ENCODE measurements at regions not wholly inside any gene's neighbourhood (a gene's known extent, or its start where the extent isn't known, plus 50 kb on each side); places are given as distances from the start of the nearest gene placed in this dataset.

DNA sequence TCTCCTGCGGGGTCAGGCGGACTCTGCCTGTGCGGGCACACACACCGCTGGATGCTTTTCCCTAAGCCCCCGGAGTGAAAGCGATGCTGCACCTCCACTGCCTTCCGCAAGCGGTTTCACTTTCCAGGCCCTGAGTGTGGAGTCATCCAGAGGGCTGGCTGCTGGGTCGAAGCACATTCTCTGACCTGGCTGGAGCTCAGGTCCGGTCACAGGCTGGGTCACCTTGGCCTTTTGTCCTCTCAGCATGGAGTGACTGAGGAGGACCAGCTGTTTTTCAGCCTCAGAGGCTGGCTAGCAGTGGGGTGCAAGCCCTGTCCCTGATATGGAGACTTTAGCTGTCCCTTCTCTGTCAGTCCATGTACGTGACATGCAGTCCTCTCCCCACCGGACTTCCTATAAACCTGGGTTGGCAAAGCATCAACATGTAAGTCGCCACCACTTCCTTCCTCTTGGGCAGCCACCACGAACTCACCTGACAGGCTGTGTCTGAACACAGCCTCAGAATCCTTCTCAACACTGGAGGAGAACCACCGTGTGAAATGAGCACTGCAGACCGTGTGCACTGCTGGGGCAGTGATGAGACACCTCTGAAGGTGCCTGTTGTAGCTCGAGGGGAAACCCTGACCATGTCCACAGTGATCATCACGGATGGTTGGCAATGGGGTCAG lies 51.3 kb downstream of the GADD45G start:
- DNase-seq = no peak

DNA sequence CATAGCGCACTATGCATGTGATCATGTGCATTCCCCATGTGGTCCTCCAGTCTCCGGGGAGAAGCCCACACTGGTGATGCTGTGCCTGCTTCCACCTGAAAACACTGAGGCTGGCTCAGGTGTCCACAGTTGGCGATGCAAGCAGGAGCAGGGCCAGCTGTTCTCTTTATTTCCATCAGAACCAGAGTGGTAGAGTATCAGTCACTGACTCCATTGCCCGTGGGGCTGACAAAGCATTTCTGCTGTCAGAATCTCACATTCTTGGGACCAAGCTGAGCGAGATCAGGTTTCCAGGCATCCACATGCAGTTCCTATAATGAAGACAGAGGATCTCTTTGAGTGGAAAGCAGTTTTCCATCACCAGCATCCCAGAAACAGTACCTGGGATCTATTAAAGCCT lies 52.5 kb downstream of the GADD45G start:
- DNase-seq = no peak

DNA sequence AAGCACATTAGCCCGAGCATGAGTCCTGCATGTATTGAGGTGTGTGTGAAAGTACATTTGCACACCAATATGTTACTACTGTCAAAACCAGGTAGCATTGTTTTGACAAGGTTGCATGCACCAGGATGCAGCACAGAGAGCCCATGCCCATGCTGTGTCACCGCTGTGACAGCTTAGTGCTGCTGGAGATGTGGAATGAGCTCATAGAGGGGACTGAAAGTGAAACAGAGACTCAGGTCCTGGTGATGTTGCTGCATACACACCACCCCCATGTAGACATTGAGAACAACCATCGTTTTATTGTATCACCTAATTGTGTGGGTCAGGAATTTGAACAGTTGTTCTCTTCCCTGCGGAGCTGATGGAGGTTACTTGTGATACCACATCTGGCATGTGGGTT lies 53.0 kb downstream of the GADD45G start:
- no peak for DNase-seq

DNA sequence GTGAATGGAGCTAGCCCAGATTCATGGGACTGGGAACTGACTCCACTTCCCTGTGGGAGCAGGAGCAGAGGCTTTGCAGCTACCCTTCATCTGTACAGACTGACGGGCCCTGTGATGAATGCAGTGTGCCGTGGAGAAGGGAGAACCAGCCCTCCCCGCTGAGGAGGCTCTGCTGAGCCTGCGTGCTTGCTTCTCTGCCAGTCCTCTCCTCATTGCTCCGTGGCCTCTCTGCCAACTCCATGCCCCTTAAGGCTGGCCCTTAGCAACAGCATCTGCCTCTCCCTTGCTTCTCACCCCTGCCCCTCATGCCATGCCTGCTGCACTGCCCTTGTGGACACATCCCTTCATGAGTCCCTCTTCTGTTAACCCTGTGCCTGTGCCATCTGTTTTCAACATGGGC lies 53.6 kb downstream of the GADD45G start:
- no peak for DNase-seq

DNA sequence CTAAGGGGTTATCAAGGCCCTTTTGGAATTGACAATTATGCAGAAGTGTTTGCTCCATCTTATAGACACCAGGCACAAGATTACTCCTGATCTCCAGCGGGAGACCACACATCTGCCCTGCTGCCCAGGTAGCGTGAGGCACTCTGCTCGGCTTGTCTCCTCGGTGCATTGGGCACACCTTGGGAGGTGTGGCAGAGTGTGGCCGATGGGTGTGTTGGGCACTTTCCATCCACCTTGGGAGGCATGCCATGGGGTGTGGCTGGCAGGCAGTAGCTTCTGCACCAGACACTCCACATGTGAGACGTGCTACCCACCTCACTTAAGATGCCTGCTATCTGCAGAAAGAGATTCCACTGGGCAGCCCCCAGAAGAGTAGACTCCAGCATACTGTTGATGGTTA lies 54.1 kb downstream of the GADD45G start:
- DNase-seq = no peak

DNA sequence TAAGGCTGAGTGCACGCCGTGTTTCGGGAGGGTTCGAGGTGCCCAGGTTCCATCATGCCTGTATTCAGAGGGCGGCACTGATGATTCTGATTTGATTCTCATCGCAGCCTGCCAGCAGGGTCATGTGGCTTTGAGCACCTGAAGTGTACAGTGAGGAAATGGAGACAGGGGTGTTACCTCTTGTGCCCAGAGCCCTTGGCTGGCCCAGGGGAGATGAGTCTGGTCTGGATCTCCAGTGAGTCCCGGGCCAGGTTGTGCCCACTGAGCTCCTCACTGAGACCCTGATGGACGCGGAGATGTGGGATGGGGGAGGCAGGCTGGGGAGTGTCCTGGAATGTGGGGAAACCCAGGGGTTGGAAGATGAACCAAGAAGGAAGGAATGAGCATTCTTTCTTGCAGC lies 54.7 kb downstream of the GADD45G start:
- no peak for DNase-seq

DNA sequence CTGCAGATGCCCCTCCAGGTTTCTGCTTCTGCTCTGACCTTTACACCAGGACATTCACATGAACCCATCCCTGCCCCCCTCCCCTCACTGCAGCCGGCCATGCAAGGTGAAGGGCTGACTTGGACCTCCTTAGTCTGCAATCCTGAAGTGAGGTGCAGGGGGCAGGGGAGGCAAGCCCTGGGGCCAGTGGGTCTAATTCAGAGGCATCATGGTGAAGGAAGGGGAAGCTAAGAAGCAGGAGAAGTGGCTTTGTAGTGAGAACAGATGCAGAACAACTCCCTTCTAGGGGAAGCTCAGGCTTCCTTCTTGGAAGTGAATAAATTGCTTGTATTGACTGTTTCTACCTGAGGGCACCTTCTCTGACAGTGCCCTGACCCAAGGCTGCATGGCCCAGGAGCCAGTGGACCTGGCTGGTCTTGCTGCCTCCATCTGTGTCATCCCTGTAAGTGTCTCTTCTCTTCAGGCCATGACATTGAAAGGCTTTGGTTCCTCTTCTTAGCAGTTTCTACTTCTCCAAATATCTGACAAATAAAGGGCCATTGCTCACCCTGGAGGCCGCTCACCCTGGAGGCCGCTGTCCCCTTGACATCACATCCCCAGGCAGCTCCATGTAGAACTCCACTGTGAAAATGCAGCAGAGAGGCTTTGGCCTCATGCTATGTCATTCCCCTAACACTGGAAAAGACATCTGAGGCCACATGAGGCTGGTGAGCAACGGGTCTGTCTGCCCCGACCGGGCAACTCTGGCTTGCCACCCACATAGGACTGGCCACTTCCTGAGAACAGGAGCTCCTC lies 55.3 kb downstream of the GADD45G start:
- DNase-seq = no peak

DNA sequence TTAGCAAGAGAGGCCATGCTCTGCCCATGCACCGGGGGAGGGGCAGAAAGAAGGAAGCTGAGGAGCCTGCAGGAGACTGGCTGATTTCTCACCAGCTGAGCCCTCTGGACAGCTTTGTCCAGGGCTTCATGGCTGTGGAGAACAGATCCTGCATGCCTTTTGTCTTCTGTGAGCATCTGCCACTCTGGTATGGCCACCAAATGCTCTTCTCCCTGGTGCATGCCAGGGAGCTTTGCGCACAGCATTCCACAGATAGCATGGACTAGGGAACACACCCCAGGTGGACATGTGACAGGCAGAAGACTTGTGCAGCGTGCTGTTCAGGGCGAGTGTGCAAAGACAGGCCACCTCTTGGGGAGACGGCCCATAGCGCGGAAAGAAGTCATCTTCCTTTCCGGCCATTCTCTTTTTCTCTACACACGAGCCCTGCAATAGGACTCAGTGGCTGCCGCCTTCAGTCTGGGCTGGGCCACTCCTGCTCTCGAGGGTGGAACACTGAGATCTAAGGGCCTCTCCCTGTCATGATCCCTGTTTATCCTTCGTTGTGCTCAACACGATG lies 56.7 kb downstream of the GADD45G start:
- no peak for DNase-seq

DNA sequence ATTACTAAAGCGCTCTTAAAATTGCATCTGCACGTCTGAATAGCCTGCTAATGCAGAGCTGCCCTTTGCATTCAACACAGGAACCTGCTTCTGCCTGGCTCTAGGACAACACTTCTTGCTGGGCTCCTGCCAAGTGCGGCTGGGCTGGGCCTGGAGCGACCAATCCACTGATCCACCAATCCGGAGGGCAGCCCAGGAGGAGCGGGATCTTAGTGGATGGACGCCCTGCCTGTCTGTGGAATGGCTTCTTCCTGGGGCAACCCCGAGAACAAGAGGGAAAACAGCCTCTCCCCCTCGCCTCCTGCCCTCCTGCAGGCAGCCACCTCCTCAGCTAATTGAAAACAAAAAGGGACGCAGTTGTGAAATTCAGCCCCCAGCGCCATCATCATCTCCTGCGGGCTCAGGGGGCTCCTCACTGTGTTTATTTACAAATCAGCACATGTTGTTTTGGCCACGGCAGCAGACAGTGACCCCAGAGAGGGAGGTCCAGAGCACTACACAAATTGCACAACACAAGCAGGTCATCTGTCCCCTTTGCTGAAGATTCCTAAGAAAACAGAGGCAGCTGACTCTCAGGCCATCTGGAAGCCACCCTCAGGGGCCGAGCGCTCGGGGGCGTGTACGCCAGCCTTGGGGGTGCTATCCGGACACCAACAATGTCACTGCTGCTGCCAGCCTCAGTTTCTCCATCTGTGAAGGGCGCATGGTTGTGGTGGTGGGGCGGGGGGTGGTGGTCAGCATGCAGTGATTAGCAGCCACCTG lies 57.3 kb downstream of the GADD45G start:
- DNase-seq = no peak

DNA sequence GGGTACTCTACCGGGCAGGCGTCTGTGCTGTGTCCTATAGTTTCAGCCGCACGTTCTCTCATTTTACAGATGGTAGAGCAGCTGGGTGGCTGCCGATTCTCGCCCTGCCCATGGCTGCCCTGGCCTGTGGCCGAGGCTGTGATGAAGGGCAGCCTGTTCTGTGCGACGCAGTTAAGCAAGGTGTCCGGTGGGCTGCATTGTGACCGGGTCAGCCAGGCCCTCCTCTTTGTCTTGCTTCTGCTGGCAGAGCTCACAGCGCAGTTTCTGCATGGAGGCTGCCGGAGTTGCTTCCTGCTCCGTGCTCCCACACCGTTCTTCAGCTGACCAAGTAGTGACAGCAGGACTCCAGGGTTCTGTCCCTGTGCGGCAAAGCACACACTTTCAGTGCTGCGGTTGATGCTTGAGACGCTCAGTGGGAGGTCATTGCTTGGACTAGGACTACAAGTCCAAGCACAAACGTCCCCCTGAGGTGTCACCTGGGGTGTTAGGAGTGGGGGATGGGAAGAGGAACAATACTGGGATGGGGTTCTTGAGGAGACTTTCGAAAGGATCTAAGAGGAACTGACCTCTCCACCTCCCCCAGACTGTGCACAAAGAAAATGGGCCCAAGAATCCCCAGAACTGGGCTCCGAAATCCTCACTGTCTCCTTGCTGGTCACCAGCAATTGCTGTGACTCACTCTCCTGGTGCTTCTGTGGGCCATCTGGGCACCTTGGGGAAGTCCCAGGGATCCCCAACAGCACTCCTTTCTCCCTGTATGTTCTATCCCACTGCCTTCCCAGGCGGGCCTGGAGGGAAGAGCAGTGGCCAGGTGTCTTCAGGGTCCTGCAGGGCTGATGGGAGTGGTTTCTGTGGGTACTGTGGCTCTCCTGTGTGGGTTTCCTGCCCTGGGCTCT lies 58.2 kb downstream of the GADD45G start:
- no peak for DNase-seq

DNA sequence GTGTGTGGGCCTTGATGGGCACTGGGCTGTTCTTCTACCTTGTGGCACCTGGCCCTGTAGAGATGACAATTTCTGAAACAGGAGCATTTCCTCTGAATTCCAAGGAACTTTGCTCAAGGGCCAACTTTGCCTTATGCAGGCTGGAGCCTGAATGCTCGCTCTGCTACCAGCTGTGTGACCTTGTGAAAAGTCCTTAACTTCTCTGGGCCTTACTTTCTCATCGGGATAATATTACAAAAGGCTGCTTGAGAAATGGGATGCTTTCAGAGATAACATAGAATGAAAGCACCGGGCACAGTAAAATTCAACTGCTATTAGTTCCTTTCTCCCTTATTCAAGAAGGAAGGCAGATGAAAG lies 58.8 kb downstream of the GADD45G start:
- no peak for DNase-seq

DNA sequence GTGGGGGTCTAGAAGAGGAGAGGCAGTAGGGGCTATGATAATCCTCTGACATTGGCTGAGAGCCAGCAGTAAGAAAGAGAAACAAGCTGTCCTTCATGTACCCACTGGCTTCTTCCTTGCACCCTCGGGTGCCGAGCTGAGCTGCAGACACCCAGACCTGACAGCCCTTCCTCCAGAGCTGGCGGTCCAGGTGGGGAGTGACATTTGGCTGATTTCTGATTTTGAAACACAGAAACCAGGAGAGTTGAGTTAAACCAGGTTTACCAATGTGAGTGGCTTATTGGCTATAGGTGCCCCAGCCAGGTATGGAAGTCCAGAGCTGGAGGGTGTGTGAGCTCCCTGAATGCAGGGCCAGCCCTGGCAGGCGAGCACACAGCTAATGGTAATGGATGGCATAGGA lies 59.2 kb downstream of the GADD45G start:
- DNase-seq = no peak

DNA sequence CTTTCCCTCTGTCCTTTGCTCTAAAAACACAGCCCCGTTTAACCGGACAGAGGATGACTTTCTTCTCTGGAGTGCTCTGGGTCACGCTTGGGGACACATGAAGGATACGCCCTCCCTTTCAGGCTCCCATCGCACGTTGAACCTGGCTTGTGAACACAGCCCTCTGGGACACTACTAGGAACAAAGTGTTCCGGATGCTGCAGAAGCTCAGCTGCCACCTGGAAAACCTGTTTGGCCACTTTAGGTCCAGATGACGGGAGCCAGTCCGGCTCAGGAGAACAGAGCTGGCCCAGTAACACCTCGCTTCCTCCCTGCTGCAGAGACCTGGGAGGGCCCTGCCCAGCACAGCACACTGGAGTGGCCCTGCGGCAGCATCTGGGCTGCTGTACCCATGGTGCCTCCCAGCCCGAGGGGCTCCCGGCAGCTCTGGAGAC lies 60.1 kb downstream of the GADD45G start:
- no peak for DNase-seq

DNA sequence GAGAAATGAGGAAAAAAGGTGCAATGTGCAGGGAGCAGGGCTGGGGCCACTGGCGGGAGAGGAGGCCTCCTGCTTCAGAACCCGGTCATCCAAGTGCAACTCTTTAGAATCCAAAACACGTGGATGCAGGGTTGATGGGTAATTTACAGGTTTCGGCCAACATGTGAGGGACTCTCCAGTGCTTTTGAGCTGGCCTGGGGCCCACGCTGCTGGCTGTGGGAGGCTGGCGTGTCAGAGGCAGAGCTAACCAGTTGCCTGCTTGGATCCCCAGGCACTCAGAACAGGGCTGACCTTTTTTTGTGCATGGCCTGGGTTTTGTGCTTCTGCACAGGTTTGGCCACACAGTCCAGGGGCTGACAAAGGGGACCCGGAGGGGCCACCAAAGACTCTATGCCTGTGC lies 61.6 kb downstream of the GADD45G start:
- DNase-seq = no peak

DNA sequence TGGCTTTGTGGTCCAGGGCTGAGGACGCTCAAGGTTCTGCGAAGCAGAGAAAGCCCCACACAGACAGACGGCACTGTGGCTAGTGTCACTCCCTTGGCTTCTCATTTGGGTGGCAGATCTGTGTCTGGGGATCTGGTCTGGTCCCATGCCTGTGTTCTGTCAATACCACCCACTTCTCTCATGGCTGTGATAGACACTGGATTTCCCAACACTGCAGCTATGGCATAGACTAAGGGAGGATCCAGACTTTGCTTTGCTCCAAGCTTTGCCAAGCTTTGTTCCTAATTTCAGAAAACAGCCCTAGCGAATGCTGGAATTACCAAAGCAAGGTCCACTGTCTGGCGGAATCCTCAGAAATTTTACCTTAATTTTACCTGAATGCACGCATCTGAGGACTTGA lies 62.1 kb downstream of the GADD45G start:
- no peak for DNase-seq

DNA sequence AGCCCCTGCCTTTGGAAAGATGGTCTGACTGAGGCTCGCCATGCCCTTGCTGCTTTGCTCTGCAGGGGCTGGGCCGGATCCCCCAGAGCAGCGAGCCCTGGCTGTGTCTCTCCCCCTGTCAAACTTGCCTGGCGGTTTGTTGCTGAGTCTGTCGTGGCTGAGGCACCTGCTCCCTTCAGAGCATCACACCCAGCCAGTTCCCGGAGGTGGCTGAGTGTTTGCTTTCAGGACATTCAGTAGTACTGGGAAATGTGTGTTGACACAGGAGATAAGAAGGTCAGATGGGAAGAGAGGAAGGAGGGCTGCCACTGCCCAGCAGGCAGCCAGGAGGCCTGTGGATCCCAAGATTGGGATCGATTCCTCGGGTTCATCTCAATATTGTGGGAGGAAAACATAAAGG lies 62.9 kb downstream of the GADD45G start:
- no peak for DNase-seq

DNA sequence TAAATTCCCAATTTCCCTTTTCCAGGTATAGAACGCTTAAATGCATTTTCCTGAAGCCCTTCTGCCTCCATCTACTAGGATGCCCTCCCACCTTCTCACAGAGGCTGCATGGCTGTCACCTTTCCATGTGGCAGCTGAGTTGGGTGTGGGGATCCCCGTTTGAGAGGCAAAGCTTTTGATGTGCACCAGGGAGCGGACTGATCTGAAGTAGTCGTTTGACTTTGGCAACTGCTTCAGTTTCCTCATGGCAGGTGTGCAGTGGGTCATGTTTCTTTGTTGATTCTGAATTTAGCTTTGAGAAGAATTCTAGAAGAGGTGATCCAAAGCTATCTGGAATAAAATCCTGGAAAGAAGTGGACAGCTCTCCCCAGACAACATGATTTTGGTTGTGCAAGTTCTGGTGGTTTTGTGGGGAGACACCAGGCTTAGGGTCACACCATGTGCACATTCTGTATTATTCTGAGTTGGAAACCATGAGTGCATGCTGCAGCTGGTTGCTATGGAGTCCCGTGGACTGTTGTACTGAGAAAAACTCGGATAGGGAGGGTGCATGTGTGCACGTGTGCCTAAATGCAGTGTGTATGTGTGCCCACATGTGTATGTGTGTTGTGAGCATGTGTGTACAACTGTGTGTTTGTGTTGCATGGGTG lies 63.5 kb downstream of the GADD45G start:
- DNase-seq = no peak

DNA sequence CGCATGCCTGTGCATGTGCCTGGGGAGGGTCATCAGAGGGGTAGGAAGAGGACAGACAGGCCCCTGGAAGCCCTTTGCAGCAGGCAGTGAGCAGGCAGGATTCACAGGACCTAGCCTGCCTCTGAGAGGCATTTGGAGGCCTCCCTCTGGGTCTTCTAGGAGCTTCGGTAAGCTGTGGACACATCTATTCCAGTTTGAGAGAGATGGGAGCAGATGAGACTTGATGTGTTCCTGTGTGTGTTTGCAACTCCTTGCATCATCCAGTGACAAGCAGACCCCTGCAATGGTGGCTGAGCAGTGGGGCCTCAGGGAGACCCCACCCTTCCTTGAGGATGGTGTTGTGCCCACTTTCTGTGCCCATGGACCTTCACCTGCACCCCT lies 64.0 kb downstream of the GADD45G start:
- no peak for DNase-seq

DNA sequence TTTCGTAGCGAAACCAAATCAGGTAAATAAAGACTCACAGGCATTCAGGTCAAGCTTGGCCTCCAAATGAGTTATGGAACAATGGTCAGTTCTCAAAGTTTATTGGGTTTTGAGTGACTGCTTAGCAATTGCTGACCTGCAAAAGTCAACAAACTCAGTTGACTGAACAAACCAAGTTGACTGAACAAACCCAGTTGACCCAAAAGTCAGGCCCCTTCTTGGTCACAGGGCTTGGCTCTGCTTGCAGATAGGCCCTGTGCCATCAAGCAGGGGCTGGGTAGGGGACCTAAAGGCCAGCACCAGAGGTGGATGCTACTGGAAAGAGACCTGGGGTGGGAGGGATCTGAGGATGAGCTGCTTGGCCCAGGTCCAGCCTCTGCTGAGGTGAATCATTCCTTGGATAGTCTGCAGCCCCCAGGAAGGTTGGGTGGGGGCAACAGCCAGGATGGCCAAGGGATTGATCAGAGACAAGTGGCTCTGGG lies 64.6 kb downstream of the GADD45G start:
- no peak for DNase-seq

DNA sequence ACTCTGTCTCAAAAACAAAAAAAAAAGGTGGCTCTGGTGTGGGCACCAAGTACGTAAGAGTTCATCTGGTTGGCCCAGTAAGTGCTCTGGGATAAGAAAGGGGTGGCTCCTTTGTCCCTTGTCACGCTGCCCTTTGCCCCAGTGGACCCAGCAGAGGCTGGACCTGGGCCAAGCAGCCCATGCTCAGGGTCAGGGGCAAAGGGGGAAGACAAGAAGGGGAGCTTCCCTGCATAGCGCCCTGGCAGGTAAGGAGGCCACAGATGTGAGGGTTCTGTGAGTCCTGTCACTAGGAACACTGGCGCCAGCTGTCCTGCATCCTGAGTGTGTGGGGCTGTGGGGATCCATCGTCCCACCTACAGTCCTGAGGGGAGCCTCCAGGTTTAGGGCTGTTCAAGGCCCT lies 65.3 kb downstream of the GADD45G start:
- no peak for DNase-seq

DNA sequence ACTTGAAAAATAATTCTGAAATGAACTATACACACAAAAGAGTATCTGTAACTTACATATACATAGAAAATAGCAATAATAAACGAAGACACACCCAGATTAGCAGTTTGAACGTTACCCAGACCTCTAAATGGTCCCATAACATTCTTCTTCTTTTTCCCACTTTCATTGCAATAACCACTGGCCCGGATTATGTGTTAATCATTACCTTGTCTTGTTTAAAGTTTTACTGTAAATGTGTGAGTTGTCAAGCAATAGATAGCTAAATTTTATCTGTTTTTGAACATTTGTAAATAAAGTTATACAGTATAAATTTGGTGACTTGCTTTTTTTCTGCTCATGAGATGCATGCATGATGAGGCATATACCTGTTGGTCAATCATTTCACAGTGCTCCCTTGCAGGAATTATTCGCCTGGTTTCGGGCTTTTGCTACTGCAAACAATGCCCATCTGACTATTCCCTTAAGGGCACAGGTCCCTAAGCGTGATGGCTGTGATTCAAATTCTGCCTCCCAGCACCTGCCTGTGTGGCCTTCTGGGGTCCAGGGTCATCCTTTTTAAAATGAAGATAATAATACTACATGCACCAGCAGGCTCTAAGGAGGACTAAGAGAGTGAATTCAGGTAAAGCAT lies 66.1 kb downstream of the GADD45G start:
- DNase-seq = no peak

DNA sequence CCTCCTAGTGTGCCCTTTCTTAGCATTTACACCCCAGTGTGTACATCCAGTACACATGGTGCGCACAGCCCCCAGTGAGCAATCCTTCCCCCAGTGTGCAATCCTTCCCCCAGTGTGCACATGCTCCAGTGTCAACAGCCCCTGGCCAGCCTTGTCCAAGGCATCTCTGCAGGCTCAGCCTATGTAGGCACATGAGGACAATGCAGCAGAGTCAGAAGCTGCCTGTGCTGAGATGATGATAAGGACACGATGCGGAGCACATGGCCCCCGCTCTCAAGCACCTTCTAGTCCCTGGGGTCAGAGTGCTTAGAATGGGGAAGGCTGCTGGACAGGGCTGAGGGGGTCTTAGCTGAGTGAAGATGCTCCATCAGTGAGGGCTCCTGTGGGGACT lies 69.8 kb downstream of the GADD45G start:
- no peak for DNase-seq
